NB4 (cell line): ENCODE measurements at regions not wholly inside any gene's neighbourhood (a gene's known extent, or its start where the extent isn't known, plus 50 kb on each side); places are given as distances from the start of the nearest gene placed in this dataset.
"Not testable (repeated sequence)": the region's sequence is repeated elsewhere in the genome, so short reads cannot be mapped to it uniquely, and the experiment has no call there.

Experiments used
- DNase-seq: peaks from one replicate; pipeline ENCODE4 v3.0.0; 2010; ENCODE audit warnings: low read depth
- H3K4me3 ChIP-seq: one replicate; pipeline ENCODE4 v1.5.1; 2011; ENCODE audit warnings: mild to moderate bottlenecking, low read depth, low read length, moderate library complexity
- MYC ChIP-seq: IDR thresholded peaks from 2 replicates; pipeline ENCODE4 v1.6.1; 2011; ENCODE audit warnings: low read depth, low read length
- POLR2A ChIP-seq: IDR thresholded peaks from 2 replicates; pipeline ENCODE4 v1.6.1; 2011; ENCODE audit warnings: mild to moderate bottlenecking; ENCODE audit not compliant: insufficient read length; ENCODE audit errors: extremely low read depth
- TF ChIP-seq, protein P1 (sequence below): IDR thresholded peaks from 2 replicates; pipeline ENCODE4 v1.6.1; 2011; ENCODE audit warnings: low read depth, low read length
- TF ChIP-seq, protein P2 (sequence below): IDR thresholded peaks from one replicate; pipeline ENCODE4 v1.5.1; 2012; ENCODE audit warnings: low read depth, low read length

DNA sequence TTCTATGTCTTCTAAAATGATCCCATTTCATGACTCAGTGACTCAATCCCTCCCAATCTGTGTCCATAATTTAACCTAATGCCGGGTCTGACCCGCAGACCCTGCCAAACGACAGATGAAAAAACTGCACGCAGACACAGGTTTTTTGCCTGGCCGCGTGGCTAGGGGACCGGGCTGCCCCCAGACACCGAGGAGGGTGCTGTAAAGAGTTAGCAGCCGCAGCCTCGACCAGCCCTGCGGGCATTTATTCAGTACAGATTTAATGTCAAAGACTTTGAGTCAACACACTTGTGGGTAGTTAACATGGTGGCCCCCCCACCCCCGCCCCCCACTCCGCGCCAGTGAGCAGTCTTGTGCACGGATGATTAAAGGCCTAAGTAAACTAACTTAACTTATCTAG, 1324.7 kb downstream of the GATA3 start:
- no peak for DNase-seq
- no peak overlapping the region for H3K4me3 ChIP-seq
- no peak for TF ChIP-seq MYC
- TF ChIP-seq POLR2A, result no peak

DNA sequence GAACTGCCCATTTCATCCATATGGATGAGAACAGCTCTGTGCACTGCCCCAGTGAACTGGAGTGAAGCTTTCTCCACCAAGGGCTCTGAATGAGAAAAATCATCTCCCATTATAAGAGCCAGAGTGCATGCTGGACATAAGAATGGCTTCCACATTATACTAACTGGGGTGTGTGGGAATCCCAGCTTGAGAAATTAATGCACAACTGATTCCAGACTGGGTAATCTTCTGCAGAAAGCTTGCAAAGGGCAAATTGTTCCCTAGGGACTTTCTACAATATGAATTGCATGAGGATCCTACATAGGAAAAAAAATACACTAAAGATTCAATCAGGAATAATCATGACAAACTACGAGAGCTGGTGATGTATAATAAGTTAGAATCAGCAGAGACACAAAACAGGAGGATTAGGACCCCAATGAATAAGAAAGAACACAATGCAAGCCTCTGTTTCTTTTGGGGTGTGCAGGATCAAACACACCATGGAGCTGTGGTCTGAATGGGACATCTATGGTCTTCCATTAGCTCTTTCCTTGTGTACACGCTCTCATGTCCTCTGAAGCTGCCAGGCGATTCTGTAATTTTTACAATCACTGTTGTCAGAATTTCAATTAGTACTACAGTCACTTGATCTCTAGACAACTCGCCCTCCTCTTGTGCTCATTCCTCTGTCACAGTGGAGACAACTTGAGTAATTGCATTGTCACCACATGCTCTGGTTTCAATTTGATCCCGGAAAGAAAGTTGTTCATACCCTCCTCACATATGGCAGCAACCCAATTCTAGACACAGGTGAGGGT, 1327.4 kb downstream of the GATA3 start:
- no peak for DNase-seq
- no peak overlapping the region for H3K4me3 ChIP-seq
- no peak for TF ChIP-seq POLR2A

DNA sequence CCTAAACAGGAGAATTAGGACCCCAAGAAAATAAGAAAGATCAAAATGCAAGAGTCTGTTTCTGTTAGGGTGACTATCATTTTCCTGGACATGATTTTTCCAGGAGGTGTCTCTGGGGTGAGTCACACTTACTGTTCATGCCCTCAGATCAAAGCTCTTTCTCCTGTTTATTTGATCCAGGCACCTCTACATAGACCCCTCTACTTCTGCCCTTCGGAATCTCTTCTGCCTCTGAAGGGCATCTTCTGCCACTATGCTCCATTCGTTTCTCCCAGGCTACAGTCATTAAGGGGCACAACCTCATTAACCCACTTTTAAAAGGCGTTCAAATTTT, 1328.0 kb downstream of the GATA3 start:
- H3K4me3 ChIP-seq, result no peak overlapping the region
- TF ChIP-seq MYC (no peak), POLR2A (no peak)
- TF ChIP-seq, protein P1, sequence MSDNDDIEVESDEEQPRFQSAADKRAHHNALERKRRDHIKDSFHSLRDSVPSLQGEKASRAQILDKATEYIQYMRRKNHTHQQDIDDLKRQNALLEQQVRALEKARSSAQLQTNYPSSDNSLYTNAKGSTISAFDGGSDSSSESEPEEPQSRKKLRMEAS, result no peak
- TF ChIP-seq, protein P2, sequence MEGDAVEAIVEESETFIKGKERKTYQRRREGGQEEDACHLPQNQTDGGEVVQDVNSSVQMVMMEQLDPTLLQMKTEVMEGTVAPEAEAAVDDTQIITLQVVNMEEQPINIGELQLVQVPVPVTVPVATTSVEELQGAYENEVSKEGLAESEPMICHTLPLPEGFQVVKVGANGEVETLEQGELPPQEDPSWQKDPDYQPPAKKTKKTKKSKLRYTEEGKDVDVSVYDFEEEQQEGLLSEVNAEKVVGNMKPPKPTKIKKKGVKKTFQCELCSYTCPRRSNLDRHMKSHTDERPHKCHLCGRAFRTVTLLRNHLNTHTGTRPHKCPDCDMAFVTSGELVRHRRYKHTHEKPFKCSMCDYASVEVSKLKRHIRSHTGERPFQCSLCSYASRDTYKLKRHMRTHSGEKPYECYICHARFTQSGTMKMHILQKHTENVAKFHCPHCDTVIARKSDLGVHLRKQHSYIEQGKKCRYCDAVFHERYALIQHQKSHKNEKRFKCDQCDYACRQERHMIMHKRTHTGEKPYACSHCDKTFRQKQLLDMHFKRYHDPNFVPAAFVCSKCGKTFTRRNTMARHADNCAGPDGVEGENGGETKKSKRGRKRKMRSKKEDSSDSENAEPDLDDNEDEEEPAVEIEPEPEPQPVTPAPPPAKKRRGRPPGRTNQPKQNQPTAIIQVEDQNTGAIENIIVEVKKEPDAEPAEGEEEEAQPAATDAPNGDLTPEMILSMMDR, result no peak
- DNase-seq, result no peak

DNA sequence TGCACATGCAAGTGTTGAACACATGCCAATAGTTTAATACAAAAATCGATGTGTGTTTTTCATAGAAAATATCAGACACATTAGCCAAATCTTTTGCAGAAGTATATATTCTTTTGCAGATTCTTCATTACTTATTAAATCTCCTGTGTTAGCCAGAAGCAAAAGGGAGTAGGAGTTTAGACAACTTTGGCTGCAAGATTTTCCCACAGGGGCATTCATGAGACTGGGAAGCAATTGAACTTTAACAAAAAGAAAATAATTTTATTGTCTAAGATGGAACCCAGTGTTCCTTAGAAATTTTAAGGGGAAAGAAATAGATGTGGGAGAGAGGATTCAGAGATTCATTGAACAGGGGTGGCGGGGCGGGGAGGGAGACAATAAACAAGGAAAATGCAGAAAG, 1336.0 kb downstream of the GATA3 start:
- no peak overlapping the region for H3K4me3 ChIP-seq
- TF ChIP-seq, protein P2, result no peak
- TF ChIP-seq POLR2A (no peak), MYC (no peak)
- TF ChIP-seq, protein P1, result no peak
- DNase-seq, result no peak

DNA sequence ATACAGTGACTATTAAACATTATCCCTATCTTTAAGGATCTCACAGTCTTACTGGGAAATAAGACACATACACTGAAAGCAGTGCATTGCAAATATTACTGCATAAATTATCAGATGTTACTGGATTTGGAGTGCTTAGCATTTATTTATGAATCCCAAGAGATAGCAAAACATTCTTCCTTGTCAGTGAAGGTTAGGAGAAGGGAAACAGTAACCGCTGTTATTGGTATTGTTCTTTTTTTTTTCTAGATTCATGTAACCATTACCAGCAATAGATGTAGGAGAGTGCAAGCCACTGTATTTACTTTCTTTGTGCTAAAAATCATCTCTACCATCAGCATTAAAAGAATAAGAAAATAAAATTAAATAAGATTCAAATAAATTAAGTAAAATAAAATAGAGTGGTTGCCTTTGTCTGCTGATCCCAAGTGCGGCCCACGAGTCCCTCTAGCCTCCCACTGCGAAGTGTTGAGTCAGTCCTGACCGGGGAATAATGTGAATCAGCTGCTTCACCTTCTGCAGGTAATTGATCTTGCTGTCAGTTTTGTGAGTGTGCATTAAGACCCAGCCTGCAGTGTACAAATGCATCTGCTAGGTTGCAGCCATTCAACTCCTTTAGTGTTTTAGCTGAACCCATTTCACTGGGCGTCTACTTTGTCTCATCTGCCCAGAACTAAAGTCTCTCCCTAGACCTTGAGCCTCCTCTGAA, 1344.9 kb downstream of the GATA3 start:
- no peak overlapping the region for H3K4me3 ChIP-seq
- TF ChIP-seq, protein P1, result no peak
- DNase-seq, result no peak

DNA sequence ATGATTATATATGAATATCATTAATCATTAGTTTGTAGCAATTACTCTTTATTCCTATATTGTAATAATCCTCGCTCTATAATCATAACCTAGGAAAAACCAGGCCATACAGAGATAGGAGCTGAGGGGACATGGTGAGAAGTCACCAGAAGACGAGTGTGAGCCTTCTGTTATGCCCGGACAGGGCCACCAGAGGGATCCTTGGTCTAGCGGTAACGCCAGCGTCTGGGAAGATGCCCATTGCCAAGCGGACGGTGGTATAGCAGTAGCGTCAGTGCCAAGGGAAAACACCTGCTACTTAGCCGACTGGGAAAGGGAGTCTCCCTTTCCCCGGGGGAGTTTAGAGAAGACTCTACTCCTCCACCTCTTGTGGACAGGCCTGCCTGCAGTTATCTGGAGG, 1347.6 kb downstream of the GATA3 start:
- TF ChIP-seq, protein P2, result peak; percentile 5
- DNase-seq, H3K4me3 ChIP-seq: not testable (repeated sequence)

DNA sequence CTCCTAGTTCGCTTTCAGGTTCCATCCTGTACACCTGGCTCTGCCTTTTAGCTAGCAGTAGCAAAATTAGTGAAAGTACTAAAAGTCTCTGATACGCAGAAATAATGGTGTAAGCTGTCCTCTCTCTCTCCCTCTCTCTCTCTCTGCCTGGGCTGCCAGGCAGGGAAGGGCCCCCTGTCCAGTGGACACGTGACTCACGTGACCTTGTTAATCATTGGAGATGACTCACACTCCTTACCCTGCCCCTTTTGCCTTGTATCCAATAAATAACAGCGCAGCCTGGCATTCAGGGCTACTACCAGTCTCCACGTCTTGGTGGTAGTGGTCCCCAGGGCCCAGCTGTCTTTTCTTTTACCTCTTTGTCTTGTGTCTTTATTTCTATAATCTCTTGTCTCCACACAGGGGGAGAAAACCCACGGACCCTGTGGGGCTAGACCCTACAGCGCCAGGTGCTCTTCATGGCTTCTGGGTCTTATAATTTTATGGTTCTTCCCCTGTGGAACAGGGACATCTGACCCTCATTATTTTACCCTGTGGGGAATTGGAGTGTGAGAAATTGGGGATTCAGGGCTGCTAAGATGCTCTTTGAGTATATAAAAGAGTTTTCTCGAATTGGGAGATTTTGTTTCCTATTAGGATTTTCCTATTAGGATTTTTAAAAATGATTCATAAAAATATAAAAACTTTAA, 1348.2 kb downstream of the GATA3 start:
- not testable (repeated sequence) for DNase-seq, H3K4me3 ChIP-seq

DNA sequence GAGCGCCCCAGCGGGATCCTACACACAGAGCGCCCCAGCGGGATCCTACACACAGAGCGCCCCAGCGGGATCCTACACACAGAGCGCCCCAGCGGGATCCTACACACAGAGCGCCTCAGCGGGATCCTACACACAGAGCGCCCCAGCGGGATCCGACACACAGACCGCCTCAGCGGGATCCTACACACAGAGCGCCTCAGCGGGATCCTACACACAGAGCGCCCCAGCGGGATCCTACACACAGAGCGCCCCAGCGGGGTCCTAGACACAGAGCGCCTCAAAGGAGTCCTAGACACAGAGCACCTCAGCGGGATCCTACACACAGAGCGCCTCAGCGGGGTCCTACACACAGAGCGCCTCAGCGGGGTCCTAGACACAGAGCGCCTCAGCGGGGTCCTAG, 1352.7 kb downstream of the GATA3 start:
- DNase-seq, H3K4me3 ChIP-seq: not testable (repeated sequence)
